Activated CD8-positive, alpha-beta T cell treated with anti-CD3 and anti-CD28 coated beads, Interleukin-2, amount 10 ng/mL, durations not matched to agents 7 days and 5 days (primary cell): ENCODE measurements at regions not wholly inside any gene's neighbourhood (a gene's known extent, or its start where the extent isn't known, plus 50 kb on each side); places are given as distances from the start of the nearest gene placed in this dataset.
"Not testable (repeated sequence)": the region's sequence is repeated elsewhere in the genome, so short reads cannot be mapped to it uniquely, and the experiment has no call there.

ENCODE experiments used
- ATAC-seq: fragments of 150-1000 bp; cut with Tn5 transposase; one replicate; pipeline ENCODE4 v1.10.0; 2021; ENCODE audit warnings: moderate library complexity
- CTCF ChIA-PET: fragments of 350-600 bp; sonication (Branson Sonifier 250); formaldehyde crosslinking; loops from one replicate; lab custom pipeline; 2021; ENCODE audit warnings: antibody characterized with exemption; lab: Charles Lee
- POLR2A ChIA-PET: fragments of 350-600 bp; sonication (Branson Sonifier 250); formaldehyde crosslinking; loops from one replicate; lab custom pipeline; 2021; ENCODE audit warnings: antibody characterized with exemption; lab: Charles Lee
- DNase-seq: peaks from one replicate; pipeline ENCODE4 v3.0.0-alpha.2; 2020
- H3K27ac Mint-ChIP-seq: one replicate; pipeline ENCODE4 v1.8.0; 2021; ENCODE audit warnings: mild to moderate bottlenecking, mixed read lengths
- H3K27me3 Mint-ChIP-seq: one replicate; pipeline ENCODE4 v1.8.0; 2021; ENCODE audit warnings: low read depth, mixed read lengths
- H3K36me3 Mint-ChIP-seq: one replicate; pipeline ENCODE4 v1.8.0; 2021; ENCODE audit warnings: low read depth, mixed read lengths
- H3K4me1 Mint-ChIP-seq: one replicate; pipeline ENCODE4 v1.8.0; 2021; ENCODE audit warnings: low read depth, mixed read lengths
- H3K4me3 Mint-ChIP-seq: one replicate; pipeline ENCODE4 v1.8.0; 2021; ENCODE audit warnings: mild to moderate bottlenecking, mixed read lengths
- H3K9me3 Mint-ChIP-seq: one replicate; pipeline ENCODE4 v1.8.0; 2022; ENCODE audit warnings: mixed read lengths; ENCODE audit not compliant: insufficient read depth

GRCh38 chr1:146411923-146412322 lies 183.1 kb upstream of the NOTCH2NLA start:
- DNase-seq: peak; percentile 69
- peak overlapping the region; percentile 48 for H3K4me3 Mint-ChIP-seq
- CTCF ChIA-PET, H3K9me3 Mint-ChIP-seq, H3K27me3 Mint-ChIP-seq, H3K36me3 Mint-ChIP-seq, POLR2A ChIA-PET: not testable (repeated sequence)
- ATAC-seq: peak; percentile 62
- peaks cover 15% of the 10 kb centered on the region for H3K4me1 Mint-ChIP-seq
- peak overlapping the region; percentile 90 for H3K27ac Mint-ChIP-seq

GRCh38 chr1:146409817-146410441 lies 181.1 kb upstream of the NOTCH2NLA start:
- Mint-ChIP-seq H3K4me1 (peaks cover 13% of the 10 kb centered on the region), H3K4me3 (peak overlapping the region; percentile 32), H3K27ac (peak overlapping the region; percentile 88)
- H3K9me3 Mint-ChIP-seq, CTCF ChIA-PET, H3K27me3 Mint-ChIP-seq, H3K36me3 Mint-ChIP-seq: not testable (repeated sequence)
- DNase-seq (peak; percentile 60), ATAC-seq (peak; percentile 85)
- POLR2A ChIA-PET: interaction anchor here (0.6 kb wide), 1 partner anchor 675 kb away, joined by 3 read pairs; no protein-coding TSS in a partner anchor

GRCh38 chr1:146409116-146409801 lies 180.4 kb upstream of the NOTCH2NLA start:
- CTCF ChIA-PET: not testable (repeated sequence)

GRCh38 chr1:146401281-146401825 lies 172.5 kb upstream of the NOTCH2NLA start:
- POLR2A ChIA-PET, H3K9me3 Mint-ChIP-seq, H3K36me3 Mint-ChIP-seq, CTCF ChIA-PET, H3K27me3 Mint-ChIP-seq: not testable (repeated sequence)
- Mint-ChIP-seq H3K4me1 (peaks cover 35% of the 10 kb centered on the region), H3K4me3 (peak overlapping the region; percentile 43), H3K27ac (peak overlapping the region; percentile 88)
- DNase-seq (peak; percentile 50), ATAC-seq (peak; percentile 72)

More at GRCh38 chr1:146409116-146409801, 180.4 kb upstream of the NOTCH2NLA start:
- H3K9me3 Mint-ChIP-seq, POLR2A ChIA-PET, H3K27me3 Mint-ChIP-seq, H3K36me3 Mint-ChIP-seq: not testable (repeated sequence)
- H3K4me1 Mint-ChIP-seq: peaks cover 13% of the 10 kb centered on the region
- DNase-seq (peak; percentile 48), ATAC-seq (peak; percentile 82)
- H3K4me3 Mint-ChIP-seq: peak overlapping the region; percentile 32
- H3K27ac Mint-ChIP-seq: peak overlapping the region; percentile 88

- POLR2A ChIA-PET, H3K9me3 Mint-ChIP-seq: not testable (repeated sequence)
These were observed 171.6 kb upstream of the NOTCH2NLA start for GRCh38 chr1:146400173-146401121.

GRCh38 chr1:146399225-146399624 lies 170.4 kb upstream of the NOTCH2NLA start:
- CTCF ChIA-PET, POLR2A ChIA-PET, H3K27me3 Mint-ChIP-seq, DNase-seq, H3K36me3 Mint-ChIP-seq, H3K9me3 Mint-ChIP-seq, H3K4me3 Mint-ChIP-seq: not testable (repeated sequence)
- H3K27ac Mint-ChIP-seq: peak overlapping the region; percentile 95
- peaks cover 35% of the 10 kb centered on the region for H3K4me1 Mint-ChIP-seq
- ATAC-seq: peak; percentile 75

More at GRCh38 chr1:146400173-146401121, 171.6 kb upstream of the NOTCH2NLA start:
- CTCF ChIA-PET, DNase-seq, H3K36me3 Mint-ChIP-seq, H3K4me3 Mint-ChIP-seq, H3K27me3 Mint-ChIP-seq, ATAC-seq: not testable (repeated sequence)
- H3K4me1 Mint-ChIP-seq: peaks cover 35% of the 10 kb centered on the region
- peak overlapping the region; percentile 88 for H3K27ac Mint-ChIP-seq

GRCh38 chr1:146396801-146397200 lies 168.0 kb upstream of the NOTCH2NLA start:
- ATAC-seq, CTCF ChIA-PET, DNase-seq, POLR2A ChIA-PET, H3K4me3 Mint-ChIP-seq, H3K36me3 Mint-ChIP-seq, H3K27me3 Mint-ChIP-seq, H3K9me3 Mint-ChIP-seq: not testable (repeated sequence)
- Mint-ChIP-seq H3K4me1 (peaks cover 32% of the 10 kb centered on the region), H3K27ac (peak overlapping the region; percentile 56)

- H3K4me3 Mint-ChIP-seq, DNase-seq, ATAC-seq, H3K36me3 Mint-ChIP-seq, H3K27ac Mint-ChIP-seq, H3K27me3 Mint-ChIP-seq, POLR2A ChIA-PET, CTCF ChIA-PET, H3K9me3 Mint-ChIP-seq: not testable (repeated sequence)
- H3K4me1 Mint-ChIP-seq: peaks cover 26% of the 10 kb centered on the region
These were observed 167.4 kb upstream of the NOTCH2NLA start for GRCh38 chr1:146396242-146396641.

- POLR2A ChIA-PET, H3K36me3 Mint-ChIP-seq, CTCF ChIA-PET, DNase-seq, H3K9me3 Mint-ChIP-seq, H3K4me3 Mint-ChIP-seq, H3K27me3 Mint-ChIP-seq, H3K27ac Mint-ChIP-seq, H3K4me1 Mint-ChIP-seq, ATAC-seq: not testable (repeated sequence)
These were observed 165.0 kb upstream of the NOTCH2NLA start for GRCh38 chr1:146393796-146394195.

- peaks cover 14% of the 10 kb centered on the region for H3K4me1 Mint-ChIP-seq
- DNase-seq, POLR2A ChIA-PET, H3K36me3 Mint-ChIP-seq, CTCF ChIA-PET, H3K9me3 Mint-ChIP-seq, H3K4me3 Mint-ChIP-seq, ATAC-seq, H3K27ac Mint-ChIP-seq, H3K27me3 Mint-ChIP-seq: not testable (repeated sequence)
These were observed 164.3 kb upstream of the NOTCH2NLA start for GRCh38 chr1:146393154-146393553.

GRCh38 chr1:146389178-146389577 lies 160.4 kb upstream of the NOTCH2NLA start:
- POLR2A ChIA-PET: interaction anchor here (0.6 kb wide), 1 partner anchor 695 kb away, joined by 3 read pairs; no protein-coding TSS in a partner anchor
- H3K36me3 Mint-ChIP-seq, DNase-seq, H3K9me3 Mint-ChIP-seq, H3K4me3 Mint-ChIP-seq, ATAC-seq, CTCF ChIA-PET, H3K27me3 Mint-ChIP-seq, H3K27ac Mint-ChIP-seq: not testable (repeated sequence)
- peaks cover 19% of the 10 kb centered on the region for H3K4me1 Mint-ChIP-seq
